SJSA1 (cell line): ENCODE measurements at regions not wholly inside any gene's neighbourhood (a gene's known extent, or its start where the extent isn't known, plus 50 kb on each side); places are given as distances from the start of the nearest gene placed in this dataset.

Experiments
- DNase-seq, 2 experiments: peaks; one replicate each; pipeline ENCODE4 v3.0.0-alpha.2; 2015 to 2020; ENCODE audit warnings: low spot score in 2 of 2, low read depth in 1 of 2
- H3K27ac ChIP-seq: fragments of 250-450 bp; sonication (Bioruptor Pico); 2 replicates; pipeline ENCODE4 v1.5.1; 2020; ENCODE audit warnings: mild to moderate bottlenecking, moderate library complexity
- H3K27me3 ChIP-seq: fragments of 250-450 bp; sonication (Bioruptor Pico); replicated peaks from 2 replicates; pipeline ENCODE4 v1.5.1; 2020; ENCODE audit warnings: mild to moderate bottlenecking, moderate library complexity
- H3K36me3 ChIP-seq: fragments of 250-450 bp; sonication (Bioruptor Pico); 2 replicates; pipeline ENCODE4 v1.5.1; 2020; ENCODE audit warnings: mild to moderate bottlenecking
- H3K4me1 ChIP-seq: fragments of 250-450 bp; sonication (Bioruptor Pico); replicated peaks from 2 replicates; pipeline ENCODE4 v1.6.1; 2021; ENCODE audit warnings: mild to moderate bottlenecking
- H3K4me3 ChIP-seq: fragments of 250-450 bp; sonication (Bioruptor Pico); 2 replicates; pipeline ENCODE4 v1.5.1; 2020; ENCODE audit warnings: mild to moderate bottlenecking
- H3K9me3 ChIP-seq: fragments of 250-450 bp; sonication (Bioruptor Pico); replicated peaks from 2 replicates; pipeline ENCODE4 v1.5.1; 2020; ENCODE audit warnings: mild to moderate bottlenecking

DNA sequence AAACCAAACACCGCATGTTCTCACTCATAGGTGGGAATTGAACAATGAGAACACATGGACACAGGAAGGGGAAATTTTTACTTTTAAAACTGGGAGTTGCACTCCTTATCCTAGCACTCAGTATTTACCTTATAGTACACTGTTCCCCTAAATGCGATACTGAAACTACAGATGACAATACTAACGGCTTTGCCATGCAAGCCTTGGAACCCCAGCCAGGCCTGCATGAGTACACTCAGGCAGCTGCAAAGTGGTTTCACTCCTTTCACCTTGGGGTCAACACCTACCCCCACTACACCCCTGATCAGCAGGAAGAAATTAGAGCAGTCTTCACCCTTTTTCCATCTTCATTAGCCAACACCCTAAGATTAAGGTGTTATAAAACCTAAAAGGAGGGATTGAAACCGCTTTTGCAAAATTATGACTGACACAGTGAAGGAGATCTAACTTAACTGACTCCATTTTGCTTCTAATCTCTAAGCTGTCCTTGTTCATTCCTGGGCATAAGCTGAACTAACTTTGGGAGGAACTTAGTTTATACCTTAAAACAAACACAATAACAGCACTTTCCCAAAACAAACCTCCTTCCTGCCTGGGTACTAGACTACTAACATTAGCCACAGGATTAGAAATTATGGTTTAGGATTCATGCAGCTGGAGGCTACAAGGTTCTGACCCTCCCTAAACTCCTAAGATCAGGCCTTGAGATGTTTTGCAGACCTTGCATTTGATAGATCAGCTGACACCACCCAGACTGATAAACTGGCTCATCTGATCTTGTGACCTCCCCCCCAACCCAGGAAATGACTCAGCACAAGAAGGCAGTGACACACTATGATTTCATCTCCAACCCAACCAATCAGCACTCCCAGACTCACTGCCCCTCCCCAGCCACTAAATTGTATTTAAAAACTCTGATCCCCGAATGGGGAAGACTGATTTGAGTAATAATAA is 452.1 kb upstream of the PPP2R3A start:
- 0 out of 2 replicates have a peak, but pooled peaks cover 2% of the 10 kb centered on the region for H3K9me3 ChIP-seq
- DNase-seq: peak; percentile 75
- H3K27ac ChIP-seq: peak overlapping the region; percentile 82
- no peaks in the 10 kb centered on the region for H3K27me3 ChIP-seq
- no peak overlapping the region for H3K4me3 ChIP-seq
- H3K36me3 ChIP-seq: no peaks in the 10 kb centered on the region
- H3K4me1 ChIP-seq: peaks cover 23% of the 10 kb centered on the region

DNA sequence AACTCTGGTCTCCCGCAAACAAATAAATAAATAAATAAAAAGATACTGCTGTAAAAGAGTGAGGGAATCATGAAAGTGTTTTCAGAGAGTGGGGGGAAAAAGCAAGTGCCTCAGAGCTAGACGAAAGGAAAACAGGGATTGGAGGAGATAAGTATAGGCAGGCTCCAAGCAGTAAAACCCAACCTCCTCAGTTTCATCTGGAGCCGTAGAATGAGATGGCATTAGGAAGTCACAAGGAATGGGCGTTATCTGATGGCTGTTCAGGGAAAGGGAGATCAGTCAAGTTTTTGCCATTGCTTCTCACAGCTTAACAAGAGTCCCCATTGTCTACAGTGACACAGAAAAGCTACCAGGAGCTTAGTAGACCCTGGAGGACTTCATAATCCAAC is 451.5 kb upstream of the PPP2R3A start:
- Histone ChIP-seq H3K9me3 (0 out of 2 replicates have a peak, but pooled peaks cover 2% of the 10 kb centered on the region), H3K4me3 (no peak overlapping the region), H3K27me3 (no peaks in the 10 kb centered on the region), H3K36me3 (no peaks in the 10 kb centered on the region), H3K4me1 (peaks cover 23% of the 10 kb centered on the region), H3K27ac (peak overlapping the region; percentile 82)
- DNase-seq: no peak

DNA sequence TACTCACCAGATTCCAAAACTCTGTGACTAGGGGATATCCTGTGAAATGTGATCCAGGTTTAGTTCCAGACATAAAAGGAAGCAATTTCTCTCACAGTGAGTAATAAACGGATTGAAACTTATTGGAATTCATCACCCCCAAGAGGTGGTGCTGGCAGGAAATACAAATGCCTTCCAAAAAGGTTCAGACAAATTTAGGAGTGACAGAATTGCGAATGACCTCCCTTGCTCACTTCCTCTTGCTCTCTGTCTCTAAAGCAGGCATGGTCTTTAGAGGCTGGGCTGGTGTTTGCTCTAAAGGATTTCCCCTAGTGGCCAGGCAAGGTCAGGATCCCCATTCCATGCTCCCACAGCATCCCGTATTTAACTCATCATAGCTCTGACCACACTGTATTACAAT is 449.4 kb upstream of the PPP2R3A start:
- Histone ChIP-seq H3K4me1 (peaks cover 23% of the 10 kb centered on the region), H3K9me3 (0 out of 2 replicates have a peak, but pooled peaks cover 2% of the 10 kb centered on the region), H3K36me3 (no peaks in the 10 kb centered on the region), H3K27ac (no peak overlapping the region; the same call in 1 of the 2 replicates), H3K27me3 (0 out of 2 replicates have a peak, but pooled peaks cover 7% of the 10 kb centered on the region), H3K4me3 (no peak overlapping the region)
- peak in 1 of 2 experiments; percentile 11 for DNase-seq

DNA sequence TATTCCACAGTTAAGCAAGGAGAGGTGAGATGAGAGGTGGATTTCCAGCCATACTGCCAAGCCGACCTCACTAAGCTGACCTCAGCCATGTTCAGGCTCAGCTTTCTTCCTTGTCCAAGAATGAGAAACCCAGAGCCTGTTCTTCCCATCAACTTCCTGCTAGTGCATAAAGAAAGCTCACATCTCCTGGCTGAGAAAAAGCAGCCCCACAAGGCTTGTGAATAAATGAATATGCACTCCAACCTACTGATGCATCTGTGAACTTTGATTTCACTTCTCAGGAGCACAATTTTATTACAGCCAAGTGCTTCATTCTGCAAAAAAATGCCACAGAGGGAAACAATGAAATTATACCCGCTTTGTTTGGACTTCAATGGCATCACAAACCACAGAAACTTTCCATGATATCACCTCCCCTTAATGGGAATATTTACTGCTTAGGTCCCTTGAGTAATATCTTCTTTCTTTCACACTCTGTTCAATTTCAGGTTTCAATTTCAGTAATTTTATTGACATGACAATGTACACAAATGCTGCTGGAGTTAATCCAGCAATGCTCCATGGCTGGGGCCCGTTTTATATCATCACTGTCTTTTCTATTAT is 437.0 kb upstream of the PPP2R3A start:
- Histone ChIP-seq H3K27ac (no peak overlapping the region), H3K27me3 (0 out of 2 replicates have a peak, but pooled peaks cover 4% of the 10 kb centered on the region), H3K4me1 (no peaks in the 10 kb centered on the region), H3K36me3 (no peaks in the 10 kb centered on the region), H3K4me3 (no peak overlapping the region), H3K9me3 (no peaks in the 10 kb centered on the region)
- DNase-seq: no peak

DNA sequence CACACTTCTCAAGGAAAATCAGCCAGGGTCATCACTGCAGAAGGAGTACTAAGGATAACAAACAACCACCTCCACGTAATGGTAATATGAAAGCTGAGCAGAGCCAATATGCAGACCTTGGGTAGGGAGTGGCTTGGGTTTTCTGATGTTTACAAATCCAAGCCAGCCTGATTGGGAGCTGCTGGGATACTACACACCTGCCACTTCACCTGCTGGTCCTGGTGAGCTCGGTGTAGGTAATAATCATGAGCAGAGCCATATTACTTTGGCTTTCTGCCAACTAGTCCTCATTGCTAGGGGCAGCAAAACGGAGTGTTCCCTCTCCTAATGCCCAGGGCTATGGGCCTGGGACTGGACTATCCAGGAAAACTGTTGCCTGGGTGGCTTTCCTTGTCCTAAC is 433.5 kb upstream of the PPP2R3A start:
- H3K36me3 ChIP-seq: no peaks in the 10 kb centered on the region
- 0 out of 2 replicates have a peak, but pooled peaks cover 4% of the 10 kb centered on the region for H3K27me3 ChIP-seq
- DNase-seq: no peak
- no peak overlapping the region for H3K27ac ChIP-seq
- no peaks in the 10 kb centered on the region for H3K4me1 ChIP-seq
- H3K9me3 ChIP-seq: no peaks in the 10 kb centered on the region
- no peak overlapping the region for H3K4me3 ChIP-seq

DNA sequence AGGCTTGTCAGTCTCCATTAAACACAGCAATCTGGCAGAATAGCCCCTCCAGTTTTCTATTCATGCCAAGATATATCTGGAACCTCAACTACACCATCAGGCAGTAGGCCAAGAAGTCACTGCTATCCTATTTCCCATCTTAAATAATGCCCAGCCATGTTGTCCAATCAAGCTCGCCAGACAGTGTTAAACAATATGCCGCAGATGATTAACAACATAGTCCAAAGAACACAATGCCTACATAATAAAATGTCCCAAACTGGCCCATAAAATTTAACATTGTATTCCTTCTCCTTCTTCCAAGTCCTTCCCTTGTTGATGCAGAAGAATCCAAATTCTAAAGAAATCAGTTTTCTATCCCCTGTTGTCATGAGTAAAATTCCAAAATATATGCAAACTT is 427.4 kb upstream of the PPP2R3A start:
- DNase-seq: no peak
- no peaks in the 10 kb centered on the region for H3K36me3 ChIP-seq
- no peaks in the 10 kb centered on the region for H3K9me3 ChIP-seq

DNA sequence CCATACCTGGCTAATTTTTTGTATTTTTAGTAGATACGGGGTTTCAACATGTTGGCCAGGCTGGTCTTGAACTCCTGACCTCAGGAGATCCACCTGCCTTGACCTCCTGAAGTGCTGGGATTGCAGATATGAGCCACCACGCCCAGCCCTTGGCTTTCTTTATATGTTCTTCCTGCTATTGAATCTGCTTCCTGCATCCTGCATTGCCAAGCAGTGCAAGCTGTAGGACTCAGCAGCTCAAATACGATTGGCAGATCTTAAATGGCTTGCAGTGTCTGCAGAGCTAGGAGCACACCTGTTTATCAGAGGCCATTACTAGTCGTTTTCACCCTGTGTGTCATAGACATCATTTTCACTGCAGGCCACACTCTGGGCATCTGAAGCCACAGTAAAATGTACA is 426.2 kb upstream of the PPP2R3A start:
- no peaks in the 10 kb centered on the region for H3K36me3 ChIP-seq
- H3K4me1 ChIP-seq: no peaks in the 10 kb centered on the region
- H3K27me3 ChIP-seq: no peaks in the 10 kb centered on the region
- no peaks in the 10 kb centered on the region for H3K9me3 ChIP-seq
- no peak overlapping the region for H3K4me3 ChIP-seq
- no peak overlapping the region for H3K27ac ChIP-seq
- DNase-seq: no peak

More for the DNA sequence above, 427.4 kb upstream of the PPP2R3A start:
- H3K4me3 ChIP-seq: no peak overlapping the region
- no peaks in the 10 kb centered on the region for H3K4me1 ChIP-seq
- no peak overlapping the region for H3K27ac ChIP-seq
- H3K27me3 ChIP-seq: no peaks in the 10 kb centered on the region

DNA sequence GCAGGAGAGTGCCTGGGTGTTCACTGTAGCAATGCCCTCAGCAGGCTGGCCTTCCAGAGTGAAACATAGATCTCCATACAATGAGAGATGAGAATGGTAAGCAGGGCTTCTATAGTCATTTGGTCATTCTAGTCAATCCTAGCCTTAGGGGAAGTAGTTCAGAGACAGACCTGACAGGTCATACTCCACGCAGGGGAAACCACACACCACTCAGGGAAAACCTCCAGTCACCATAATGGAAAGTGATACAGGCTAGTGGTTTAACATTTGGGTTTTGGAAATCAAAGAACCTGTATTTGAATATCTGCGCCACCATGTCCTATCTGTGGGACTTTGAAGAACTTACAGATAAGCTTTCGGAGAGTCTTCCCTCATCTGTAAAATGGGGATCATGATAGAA is 425.7 kb upstream of the PPP2R3A start:
- no peaks in the 10 kb centered on the region for H3K9me3 ChIP-seq
- no peaks in the 10 kb centered on the region for H3K4me1 ChIP-seq
- no peaks in the 10 kb centered on the region for H3K27me3 ChIP-seq
- no peaks in the 10 kb centered on the region for H3K36me3 ChIP-seq
- H3K27ac ChIP-seq: no peak overlapping the region
- no peak overlapping the region for H3K4me3 ChIP-seq
- DNase-seq: no peak

DNA sequence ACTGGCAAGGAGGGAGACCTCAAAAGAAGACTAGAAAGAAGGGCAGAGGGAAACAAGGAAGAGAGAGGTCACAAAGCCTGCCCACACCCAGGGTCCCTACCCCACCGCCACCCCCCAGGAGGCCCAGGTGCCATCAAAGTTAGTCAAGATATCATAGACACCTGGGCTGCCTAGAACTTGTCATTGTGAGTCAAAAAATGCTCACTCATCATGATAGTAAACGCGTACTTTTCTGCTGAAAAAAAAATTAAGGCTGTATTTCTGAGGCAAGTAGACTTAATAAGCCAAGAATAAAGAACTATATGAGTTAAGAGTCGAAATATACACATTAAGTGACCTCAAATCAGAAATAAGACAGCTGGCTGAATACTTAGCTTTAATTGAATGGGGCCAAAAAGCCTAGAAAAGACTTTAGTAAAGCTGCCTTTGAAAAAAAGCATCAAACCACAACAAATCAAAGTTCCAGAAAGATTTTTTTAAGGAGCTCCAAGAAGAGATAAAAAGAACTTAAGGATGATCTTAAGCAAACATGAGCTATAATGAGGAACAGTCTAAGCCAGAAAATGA is 415.5 kb upstream of the PPP2R3A start:
- Histone ChIP-seq H3K27ac (no peak overlapping the region), H3K36me3 (no peaks in the 10 kb centered on the region), H3K9me3 (no peaks in the 10 kb centered on the region), H3K27me3 (no peaks in the 10 kb centered on the region), H3K4me1 (no peaks in the 10 kb centered on the region), H3K4me3 (no peak overlapping the region)
- DNase-seq: no peak

DNA sequence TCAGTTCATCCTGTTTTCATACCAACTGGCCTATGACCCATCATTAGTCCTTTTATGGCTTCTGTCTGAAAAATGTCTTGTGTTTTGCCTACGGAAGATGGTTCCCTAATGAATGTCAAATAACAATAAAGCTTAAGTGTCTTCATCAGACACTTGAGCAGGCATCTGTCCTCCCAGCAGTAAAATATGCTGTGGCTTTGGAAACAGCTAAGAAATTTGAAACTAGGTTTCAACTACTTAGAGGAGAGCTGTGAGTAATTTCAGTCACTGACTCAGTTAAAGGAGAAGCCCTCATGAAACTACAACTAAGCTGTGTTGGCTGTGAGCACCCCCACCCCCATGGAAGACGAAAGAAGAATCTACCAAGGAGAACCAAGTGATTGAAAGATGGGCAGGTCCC is 409.4 kb upstream of the PPP2R3A start:
- no peak overlapping the region for H3K4me3 ChIP-seq
- DNase-seq: no peak
- H3K27ac ChIP-seq: no peak overlapping the region

DNA sequence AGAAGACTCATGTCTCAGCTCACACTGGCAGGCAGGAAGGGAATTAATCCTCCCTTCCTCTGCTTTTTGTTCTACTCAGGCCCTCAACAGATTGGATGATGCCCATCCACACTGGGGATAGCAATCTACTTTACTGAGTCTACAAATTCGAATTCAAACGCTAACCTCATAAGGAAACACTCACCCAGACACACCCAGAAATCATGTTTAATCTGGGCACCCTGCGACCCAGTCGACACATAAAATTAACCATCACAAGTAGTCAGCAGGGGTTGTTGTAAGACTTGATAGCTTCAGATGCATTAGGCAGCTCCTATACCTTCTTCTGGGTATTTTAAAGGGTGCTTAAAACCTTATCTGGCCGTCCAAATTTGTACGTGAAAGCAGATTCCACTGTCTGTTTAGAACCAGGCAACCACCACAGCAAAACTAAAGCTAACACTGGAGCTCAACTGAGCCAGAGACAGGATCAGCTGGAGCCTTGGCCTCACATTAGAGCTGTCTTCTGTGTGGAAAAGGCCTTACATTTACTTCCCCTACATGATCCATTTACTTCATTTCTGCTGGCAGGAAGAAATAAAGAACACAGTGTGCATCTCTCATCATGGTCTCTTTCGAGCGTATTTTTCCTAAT is 407.3 kb upstream of the PPP2R3A start:
- no peak for DNase-seq
- no peaks in the 10 kb centered on the region for H3K27me3 ChIP-seq
- no peaks in the 10 kb centered on the region for H3K36me3 ChIP-seq
- H3K9me3 ChIP-seq: no peaks in the 10 kb centered on the region
- H3K4me1 ChIP-seq: no peaks in the 10 kb centered on the region
- H3K27ac ChIP-seq: no peak overlapping the region
- H3K4me3 ChIP-seq: no peak overlapping the region

More for the DNA sequence above, 409.4 kb upstream of the PPP2R3A start:
- no peaks in the 10 kb centered on the region for H3K4me1 ChIP-seq
- H3K36me3 ChIP-seq: no peaks in the 10 kb centered on the region
- H3K27me3 ChIP-seq: no peaks in the 10 kb centered on the region
- H3K9me3 ChIP-seq: no peaks in the 10 kb centered on the region

DNA sequence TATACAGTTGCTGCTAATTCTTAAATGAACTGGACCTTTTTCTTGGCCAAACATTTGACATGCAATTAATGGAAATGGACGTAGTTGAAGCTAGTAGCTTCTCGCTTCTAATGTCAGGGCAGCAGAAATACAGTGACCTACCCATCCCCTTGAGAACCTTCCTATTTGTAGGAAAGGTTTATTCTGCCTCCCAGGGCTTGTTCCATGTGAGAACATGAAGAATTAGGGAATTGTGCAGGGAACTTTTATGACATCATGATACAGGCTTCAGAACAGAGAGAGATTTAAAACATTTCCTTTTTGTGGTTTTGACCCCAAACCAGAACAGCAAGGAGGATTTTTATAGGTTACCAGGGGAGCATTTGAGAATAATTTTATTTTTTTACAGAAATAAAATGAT is 406.6 kb upstream of the PPP2R3A start:
- no peak for DNase-seq
- no peaks in the 10 kb centered on the region for H3K9me3 ChIP-seq
- no peak overlapping the region for H3K27ac ChIP-seq
- no peaks in the 10 kb centered on the region for H3K27me3 ChIP-seq
- no peak overlapping the region for H3K4me3 ChIP-seq
- no peaks in the 10 kb centered on the region for H3K36me3 ChIP-seq
- no peaks in the 10 kb centered on the region for H3K4me1 ChIP-seq

DNA sequence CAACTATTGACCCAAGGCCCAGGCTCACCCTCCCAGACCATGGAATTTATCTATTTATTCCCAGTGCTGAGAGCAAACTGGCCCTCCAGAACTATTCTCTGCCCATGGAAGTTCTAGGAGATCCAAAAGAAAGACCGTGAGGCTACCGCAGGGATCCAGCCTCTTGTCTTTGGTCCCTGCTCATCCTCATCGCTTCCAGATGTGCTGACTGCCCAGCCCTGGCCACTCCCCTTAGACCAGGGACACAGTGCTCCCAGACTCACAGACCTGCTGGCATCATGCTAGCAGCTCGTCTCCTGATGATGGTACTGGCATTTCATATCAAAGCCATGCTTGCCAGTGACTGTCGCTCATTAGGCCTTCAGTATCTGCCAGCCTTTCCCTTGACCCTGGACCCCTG is 405.7 kb upstream of the PPP2R3A start:
- Histone ChIP-seq H3K4me3 (no peak overlapping the region), H3K9me3 (no peaks in the 10 kb centered on the region), H3K27ac (no peak overlapping the region), H3K36me3 (no peaks in the 10 kb centered on the region), H3K27me3 (no peaks in the 10 kb centered on the region), H3K4me1 (peaks cover 2% of the 10 kb centered on the region)
- DNase-seq: no peak
